ENCODE measurements at regions not wholly inside any gene's neighbourhood (a gene's known extent, or its start where the extent isn't known, plus 50 kb on each side); places are given as distances from the start of the nearest gene placed in this dataset.

GRCh38 chr11:19467904-19468303 lies 227.2 kb upstream of the E2F8 start:
- H3F3A ChIP-seq (ENCODE audit: control insufficient read depth, insufficient read depth), result no peaks in the 10 kb centered on the region
- no peaks in the 10 kb centered on the region for H3K36me3 ChIP-seq (ENCODE audit: control insufficient read depth, low read length)
- peaks cover 29% of the 10 kb centered on the region for H3K27me3 ChIP-seq (ENCODE audit: control insufficient read depth, low read length)
- no peaks in the 10 kb centered on the region for H3K9me3 ChIP-seq (ENCODE audit: control insufficient read depth, insufficient read depth, low read length)
- H3K4me2 ChIP-seq (ENCODE audit: low read length), result no peak overlapping the region
- H3K27ac ChIP-seq (ENCODE audit: low read depth, low read length), result no peak overlapping the region
- no peaks in the 10 kb centered on the region for H3K4me1 ChIP-seq (ENCODE audit: control insufficient read depth, low read length)
- H3K9me2 ChIP-seq (replicated peaks; ENCODE audit: control insufficient read depth, low read length), result no peaks in the 10 kb centered on the region
- no peaks in the 10 kb centered on the region for H4K20me1 ChIP-seq (ENCODE audit: control insufficient read depth, insufficient read depth, low read depth, low read length)
- H3K4me3 ChIP-seq (ENCODE audit: low read length), result no peak overlapping the region
- H3K79me2 ChIP-seq (ENCODE audit: control insufficient read depth, low read length), result no peaks in the 10 kb centered on the region
- TF ChIP-seq, protein P1, sequence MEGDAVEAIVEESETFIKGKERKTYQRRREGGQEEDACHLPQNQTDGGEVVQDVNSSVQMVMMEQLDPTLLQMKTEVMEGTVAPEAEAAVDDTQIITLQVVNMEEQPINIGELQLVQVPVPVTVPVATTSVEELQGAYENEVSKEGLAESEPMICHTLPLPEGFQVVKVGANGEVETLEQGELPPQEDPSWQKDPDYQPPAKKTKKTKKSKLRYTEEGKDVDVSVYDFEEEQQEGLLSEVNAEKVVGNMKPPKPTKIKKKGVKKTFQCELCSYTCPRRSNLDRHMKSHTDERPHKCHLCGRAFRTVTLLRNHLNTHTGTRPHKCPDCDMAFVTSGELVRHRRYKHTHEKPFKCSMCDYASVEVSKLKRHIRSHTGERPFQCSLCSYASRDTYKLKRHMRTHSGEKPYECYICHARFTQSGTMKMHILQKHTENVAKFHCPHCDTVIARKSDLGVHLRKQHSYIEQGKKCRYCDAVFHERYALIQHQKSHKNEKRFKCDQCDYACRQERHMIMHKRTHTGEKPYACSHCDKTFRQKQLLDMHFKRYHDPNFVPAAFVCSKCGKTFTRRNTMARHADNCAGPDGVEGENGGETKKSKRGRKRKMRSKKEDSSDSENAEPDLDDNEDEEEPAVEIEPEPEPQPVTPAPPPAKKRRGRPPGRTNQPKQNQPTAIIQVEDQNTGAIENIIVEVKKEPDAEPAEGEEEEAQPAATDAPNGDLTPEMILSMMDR (IDR thresholded peaks at IDR 0.05; ENCODE audit: low read depth, low read length, poor library complexity, severe bottlenecking), result no peak
- no peak for TF ChIP-seq EZH2phosphoT487 (IDR thresholded peaks at IDR 0.05; ENCODE audit: borderline replicate concordance, low read length)

DNA sequence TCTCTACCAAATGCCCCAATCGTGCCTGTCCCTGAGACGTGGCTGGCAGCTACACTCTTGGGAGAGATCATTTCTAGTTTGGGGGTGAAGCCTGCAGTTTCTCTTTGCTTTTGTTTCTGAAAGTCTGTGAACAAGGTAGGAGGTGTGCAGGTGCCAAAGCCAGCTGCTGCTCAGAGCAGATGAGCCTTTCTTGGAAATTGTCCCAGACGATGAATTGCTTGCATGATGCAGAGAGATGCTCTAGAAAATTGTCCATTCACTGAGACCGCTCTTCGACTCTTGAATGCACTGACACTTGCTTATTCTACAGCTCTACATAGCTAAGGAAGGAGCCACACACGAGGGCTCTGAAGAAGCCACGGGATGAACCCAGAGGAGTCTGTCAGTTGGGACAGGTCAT lies 225.6 kb upstream of the E2F8 start:
- no peak overlapping the region for H3K4me2 ChIP-seq (ENCODE audit: low read length)
- no peaks in the 10 kb centered on the region for H3K9me3 ChIP-seq (ENCODE audit: control insufficient read depth, insufficient read depth, low read length)
- H3K4me3 ChIP-seq (ENCODE audit: low read length), result no peak overlapping the region
- H4K20me1 ChIP-seq (ENCODE audit: control insufficient read depth, insufficient read depth, low read depth, low read length), result no peaks in the 10 kb centered on the region
- no peak overlapping the region for H3K27ac ChIP-seq (ENCODE audit: low read depth, low read length)
- no peaks in the 10 kb centered on the region for H3K9me2 ChIP-seq (replicated peaks; ENCODE audit: control insufficient read depth, low read length)
- H3K27me3 ChIP-seq (ENCODE audit: control insufficient read depth, low read length), result peaks cover 23% of the 10 kb centered on the region
- no peaks in the 10 kb centered on the region for H3K79me2 ChIP-seq (ENCODE audit: control insufficient read depth, low read length)
- no peaks in the 10 kb centered on the region for H3K4me1 ChIP-seq (ENCODE audit: control insufficient read depth, low read length)
- no peaks in the 10 kb centered on the region for H3K36me3 ChIP-seq (ENCODE audit: control insufficient read depth, low read length)
- no peaks in the 10 kb centered on the region for H3F3A ChIP-seq (ENCODE audit: control insufficient read depth, insufficient read depth)
- no peak for TF ChIP-seq EZH2phosphoT487 (IDR thresholded peaks at IDR 0.05; ENCODE audit: borderline replicate concordance, low read length)
- TF ChIP-seq, protein P1 (IDR thresholded peaks at IDR 0.05; ENCODE audit: low read depth, low read length, poor library complexity, severe bottlenecking), result no peak

DNA sequence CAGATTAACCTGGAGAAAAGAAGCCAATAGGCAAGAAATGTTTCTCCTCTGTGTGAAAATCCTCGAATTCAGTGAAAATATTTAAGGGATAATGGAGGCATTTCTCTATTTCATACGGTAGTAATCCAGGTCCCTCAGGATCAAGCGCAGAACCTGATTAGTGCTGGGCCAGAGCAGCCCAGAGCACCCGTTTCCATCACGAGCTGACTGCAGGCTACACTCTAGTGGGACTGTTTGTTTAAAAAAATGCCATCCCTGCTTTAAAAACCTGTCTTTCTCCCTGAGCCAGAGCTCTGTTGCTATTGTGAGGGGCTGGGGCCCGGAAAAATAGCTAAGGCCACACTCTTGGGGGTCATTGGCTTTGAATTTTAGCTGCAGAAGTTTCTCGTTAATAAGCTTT lies 223.2 kb upstream of the E2F8 start:
- no peaks in the 10 kb centered on the region for H4K20me1 ChIP-seq (ENCODE audit: control insufficient read depth, insufficient read depth, low read depth, low read length)
- H3K4me2 ChIP-seq (ENCODE audit: low read length), result no peak overlapping the region
- H3K79me2 ChIP-seq (ENCODE audit: control insufficient read depth, low read length), result no peaks in the 10 kb centered on the region
- H3K4me3 ChIP-seq (ENCODE audit: low read length), result no peak overlapping the region
- no peaks in the 10 kb centered on the region for H3K9me2 ChIP-seq (replicated peaks; ENCODE audit: control insufficient read depth, low read length)
- no peaks in the 10 kb centered on the region for H3F3A ChIP-seq (ENCODE audit: control insufficient read depth, insufficient read depth)
- no peak overlapping the region for H3K27ac ChIP-seq (ENCODE audit: low read depth, low read length)
- no peaks in the 10 kb centered on the region for H3K36me3 ChIP-seq (ENCODE audit: control insufficient read depth, low read length)
- peaks cover 12% of the 10 kb centered on the region; the same call in 1 of the 2 replicates for H3K27me3 ChIP-seq (ENCODE audit: control insufficient read depth, low read length)
- TF ChIP-seq EZH2phosphoT487 (IDR thresholded peaks at IDR 0.05; ENCODE audit: borderline replicate concordance, low read length), result no peak
- TF ChIP-seq, protein P1 (IDR thresholded peaks at IDR 0.05; ENCODE audit: low read depth, low read length, poor library complexity, severe bottlenecking), result no peak
- H3K4me1 ChIP-seq (ENCODE audit: control insufficient read depth, low read length), result no peaks in the 10 kb centered on the region
- H3K9me3 ChIP-seq (ENCODE audit: control insufficient read depth, insufficient read depth, low read length), result no peaks in the 10 kb centered on the region
